IMR-90 (cell line): ENCODE measurements at regions not wholly inside any gene's neighbourhood (a gene's known extent, or its start where the extent isn't known, plus 50 kb on each side); places are given as distances from the start of the nearest gene placed in this dataset.

ENCODE experiments used
- ATAC-seq: fragments of 200-7000 bp; cut with Tn5 transposase; 2 replicates; pipeline ENCODE4 v1.9.1; 2020; ENCODE audit warnings: low read depth, mild to moderate bottlenecking, moderate library complexity
- BruUV-seq: library from RNA; stranded (reverse); fragments of 400-500 nt; replicated peaks from 2 replicates; lab custom pipeline; 2021; lab: Mats Ljungman, UMichigan
- CTCF ChIA-PET: fragments of 300-600 bp; formaldehyde crosslinking; extraction: SDS; loops from one replicate; lab custom pipeline; 2021; ENCODE audit warnings: antibody characterized with exemption; lab: Yijun Ruan, JAX
- POLR2A ChIA-PET: fragments of 300-600 bp; sonication (Branson Sonifier 250); formaldehyde crosslinking; loops from one replicate; lab custom pipeline; 2022; ENCODE audit warnings: antibody characterized with exemption; ENCODE audit not compliant: unreplicated experiment; lab: Charles Lee
- DNase-seq: peaks from one replicate; pipeline ENCODE4 v3.0.0; 2013
- H2AFZ ChIP-seq: replicated peaks from 2 replicates; pipeline ENCODE3; 2013; ENCODE audit warnings: low read length, mild to moderate bottlenecking; ENCODE audit not compliant: poor library complexity
- H2AK5ac ChIP-seq: 2 replicates; pipeline ENCODE4 v1.6.1; 2013; ENCODE audit warnings: low read depth, low read length, inconsistent platforms
- H2AK9ac ChIP-seq: replicated peaks from 2 replicates; pipeline ENCODE3; 2013; ENCODE audit warnings: mild to moderate bottlenecking, low read depth, low read length, moderate library complexity; ENCODE audit not compliant: poor library complexity
- H2BK120ac ChIP-seq: 2 replicates; pipeline ENCODE4 v1.6.1; 2013; ENCODE audit warnings: low read depth, low read length, inconsistent platforms
- H2BK15ac ChIP-seq: 3 replicates; pipeline ENCODE4 v1.6.1; 2013; ENCODE audit warnings: low read depth, low read length, inconsistent platforms
- H2BK20ac ChIP-seq: 2 replicates; pipeline ENCODE4 v1.6.1; 2013; ENCODE audit warnings: low read depth, mild to moderate bottlenecking, inconsistent platforms, low read length, moderate library complexity
- H2BK5ac ChIP-seq: 2 replicates; pipeline ENCODE4 v1.6.1; 2013; ENCODE audit warnings: mild to moderate bottlenecking, low read depth, low read length, inconsistent platforms; ENCODE audit not compliant: poor library complexity, severe bottlenecking
- H3K14ac ChIP-seq: replicated peaks from 2 replicates; pipeline ENCODE4 v1.6.1; 2013; ENCODE audit warnings: low read depth, low read length, inconsistent platforms
- H3K18ac ChIP-seq: 2 replicates; pipeline ENCODE4 v1.6.1; 2013; ENCODE audit warnings: low read depth, low read length, control low read depth
- H3K23ac ChIP-seq: 2 replicates; pipeline ENCODE4 v1.6.1; 2013; ENCODE audit warnings: low read depth, low read length, inconsistent platforms
- H3K27ac ChIP-seq: 2 replicates; pipeline ENCODE4 v1.5.1; 2013; ENCODE audit warnings: mild to moderate bottlenecking, control low read depth, low read length; ENCODE audit not compliant: insufficient read depth
- H3K27me3 ChIP-seq: 2 replicates; pipeline ENCODE4 v1.6.1; 2013; ENCODE audit warnings: low read length; ENCODE audit not compliant: control insufficient read depth, insufficient read depth
- H3K36me3 ChIP-seq: 2 replicates; pipeline ENCODE4 v1.6.1; 2013; ENCODE audit warnings: low read length, mixed read lengths; ENCODE audit not compliant: control insufficient read depth, insufficient read depth
- H3K4ac ChIP-seq: 2 replicates; pipeline ENCODE4 v1.6.1; 2013; ENCODE audit warnings: low read depth, low read length, inconsistent platforms
- H3K4me1 ChIP-seq: 2 replicates; pipeline ENCODE4 v1.6.1; 2013; ENCODE audit warnings: low read length, mixed read lengths; ENCODE audit not compliant: control insufficient read depth, insufficient read depth
- H3K4me2 ChIP-seq: 2 replicates; pipeline ENCODE4 v1.6.1; 2013; ENCODE audit warnings: low read depth, mild to moderate bottlenecking, control low read depth, low read length, moderate library complexity
- H3K4me3 ChIP-seq: 2 replicates; pipeline ENCODE4 v1.5.1; 2013; ENCODE audit warnings: low read depth, mild to moderate bottlenecking, control low read depth, low read length, moderate library complexity; ENCODE audit not compliant: insufficient read depth
- H3K56ac ChIP-seq: 2 replicates; pipeline ENCODE4 v1.6.1; 2013; ENCODE audit warnings: low read length, inconsistent platforms; ENCODE audit not compliant: insufficient read depth; ENCODE audit errors: extremely low read depth
- H3K79me1 ChIP-seq, 2 experiments: 2 replicates each; pipeline ENCODE4 v1.6.1; 2013; ENCODE audit warnings: low read length in 2 of 2, inconsistent platforms in 1 of 2, low read depth in 1 of 2
- H3K9ac ChIP-seq: 2 replicates; pipeline ENCODE4 v1.6.1; 2013; ENCODE audit warnings: low read depth, low read length, control low read depth
- H3K9me1 ChIP-seq: 2 replicates; pipeline ENCODE4 v1.6.1; 2013; ENCODE audit warnings: low read length, inconsistent platforms; ENCODE audit not compliant: insufficient read depth
- H3K9me3 ChIP-seq: 2 replicates; pipeline ENCODE4 v1.6.1; 2013; ENCODE audit warnings: low read length; ENCODE audit not compliant: control insufficient read depth, insufficient read depth
- H4K20me1 ChIP-seq: 2 replicates; pipeline ENCODE4 v1.6.1; 2013; ENCODE audit warnings: low read length, inconsistent platforms; ENCODE audit not compliant: insufficient read depth
- H4K5ac ChIP-seq: 2 replicates; pipeline ENCODE4 v1.6.1; 2013; ENCODE audit warnings: mild to moderate bottlenecking, low read depth, low read length, control low read depth
- H4K8ac ChIP-seq, 2 experiments: 2 replicates each; pipeline ENCODE4 v1.6.1; 2013; ENCODE audit warnings: low read depth in 2 of 2, low read length in 2 of 2, control low read depth in 1 of 2, inconsistent platforms in 1 of 2
- H4K91ac ChIP-seq: 2 replicates; pipeline ENCODE4 v1.6.1; 2013; ENCODE audit warnings: low read depth, low read length, inconsistent platforms; ENCODE audit not compliant: insufficient read depth
- BHLHE40 ChIP-seq: fragments of 150-350 bp; IDR thresholded peaks from 2 replicates; pipeline ENCODE4 v1.6.1; 2016; ENCODE audit warnings: mild to moderate bottlenecking, low read depth, low read length
- CEBPB ChIP-seq: IDR thresholded peaks from 2 replicates; pipeline ENCODE4 v1.6.1; 2012; ENCODE audit warnings: low read depth, low read length, improper control_type of control experiment
- CHD1 ChIP-seq: IDR thresholded peaks from 2 replicates; pipeline ENCODE4 v1.6.1; 2012; ENCODE audit warnings: low read depth, low read length, improper control_type of control experiment
- FOS ChIP-seq: fragments of 150-350 bp; IDR thresholded peaks from 2 replicates; pipeline ENCODE4 v1.6.1; 2016; ENCODE audit warnings: low read depth, low read length
- MAFK ChIP-seq: IDR thresholded peaks from 2 replicates; pipeline ENCODE4 v1.6.1; 2012; ENCODE audit warnings: low read depth, low read length, improper control_type of control experiment
- MAZ ChIP-seq: IDR thresholded peaks from 2 replicates; pipeline ENCODE4 v1.6.1; 2012; ENCODE audit warnings: low read depth, mild to moderate bottlenecking, low read length, improper control_type of control experiment, moderate library complexity, borderline replicate concordance
- MXI1 ChIP-seq: IDR thresholded peaks from 2 replicates; pipeline ENCODE4 v1.6.1; 2012; ENCODE audit warnings: low read depth, mild to moderate bottlenecking, low read length, moderate library complexity, borderline replicate concordance
- NFE2L2 ChIP-seq: fragments of 150-350 bp; IDR thresholded peaks from 2 replicates; pipeline ENCODE4 v1.6.1; 2016; ENCODE audit warnings: low read depth, mild to moderate bottlenecking, low read length
- RAD21 ChIP-seq: IDR thresholded peaks from 2 replicates; pipeline ENCODE4 v1.6.1; 2012; ENCODE audit warnings: low read length, improper control_type of control experiment
- RCOR1 ChIP-seq: IDR thresholded peaks from 2 replicates; pipeline ENCODE4 v1.6.1; 2012; ENCODE audit warnings: mild to moderate bottlenecking, low read length, improper control_type of control experiment; ENCODE audit not compliant: insufficient replicate concordance
- RFX5 ChIP-seq: IDR thresholded peaks from 2 replicates; pipeline ENCODE4 v1.8.0; 2012; ENCODE audit warnings: low read depth, mild to moderate bottlenecking, low read length, moderate library complexity
- SMC3 ChIP-seq: fragments of 150-350 bp; IDR thresholded peaks from 2 replicates; pipeline ENCODE4 v1.6.1; 2016; ENCODE audit warnings: low read depth, mild to moderate bottlenecking, antibody characterized with exemption, low read length, moderate library complexity
- WGBS, 2 experiments: methylation state at CpG; one replicate each; pipeline versions ENCODE4 v1.1.5 to v1.1.7; 2013; ENCODE audit warnings: missing lambda C conversion rate in 2 of 2; ENCODE audit not compliant: insufficient read length in 1 of 2; ENCODE audit errors: extremely low coverage in 2 of 2; 5-methylcytosine and 5-hydroxymethylcytosine counted together
- dilution Hi-C: fragments of 300-500 bp; cut with HindIII; formaldehyde crosslinking; loops from one replicate; pipeline ENCODE4 v1.14.3; 2018; ENCODE audit warnings: low sequenced_read_pairs; ENCODE audit not compliant: unreplicated experiment
- in situ Hi-C: fragments of 300-500 bp; cut with MboI; formaldehyde crosslinking; loops from 3 replicates; pipeline ENCODE4 v1.14.3; 2019; ENCODE audit warnings: low sequenced_read_pairs, inconsistent platforms, mixed read lengths
- intact Hi-C: fragments of 100-400 bp; cut with micrococcal nuclease; formaldehyde crosslinking; loops from 2 replicates; pipeline ENCODE4 v1.10.0; 2022
- TF ChIP-seq, protein P1 (sequence below): fragments of 150-350 bp; IDR thresholded peaks from 2 replicates; pipeline ENCODE4 v1.6.1; 2017; ENCODE audit warnings: mild to moderate bottlenecking, antibody characterized with exemption, low read length, low read depth
- TF ChIP-seq, protein P2 (sequence below): fragments of 150-350 bp; IDR thresholded peaks from 2 replicates; pipeline ENCODE4 v1.6.1; 2016; ENCODE audit warnings: low read depth, mild to moderate bottlenecking, low read length, moderate library complexity, borderline replicate concordance

DNA sequence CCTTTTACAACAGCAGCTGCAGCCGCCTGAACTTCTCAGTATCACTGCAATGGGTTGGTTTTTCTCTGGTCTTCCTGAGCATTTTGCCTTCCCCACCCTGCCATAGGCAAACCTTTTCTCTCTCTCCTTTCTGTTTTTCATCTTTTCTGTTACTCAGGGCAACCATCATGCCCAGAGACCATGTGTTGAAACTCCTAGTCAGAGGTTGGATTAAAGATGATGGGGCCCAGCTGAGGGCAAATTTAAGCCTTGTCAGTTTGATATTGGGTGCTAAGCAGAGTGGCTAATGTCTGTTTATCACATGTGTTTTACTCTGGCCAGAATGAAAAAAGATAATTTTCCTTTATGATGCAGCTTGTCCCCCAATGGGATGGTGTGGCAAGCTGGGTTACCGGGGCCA is 107.9 kb upstream of the PMCH start:
- WGBS, 2 experiments = 70% methylated on average over 2 of the region's 2 CpGs; no CpG with 5 or more reads in 1 of the 2 experiments
- no peak overlapping the region for H3K9ac ChIP-seq
- TF ChIP-seq, protein P1, sequence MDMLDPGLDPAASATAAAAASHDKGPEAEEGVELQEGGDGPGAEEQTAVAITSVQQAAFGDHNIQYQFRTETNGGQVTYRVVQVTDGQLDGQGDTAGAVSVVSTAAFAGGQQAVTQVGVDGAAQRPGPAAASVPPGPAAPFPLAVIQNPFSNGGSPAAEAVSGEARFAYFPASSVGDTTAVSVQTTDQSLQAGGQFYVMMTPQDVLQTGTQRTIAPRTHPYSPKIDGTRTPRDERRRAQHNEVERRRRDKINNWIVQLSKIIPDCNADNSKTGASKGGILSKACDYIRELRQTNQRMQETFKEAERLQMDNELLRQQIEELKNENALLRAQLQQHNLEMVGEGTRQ = no peak
- no peak for TF ChIP-seq MXI1
- TF ChIP-seq, protein P2, sequence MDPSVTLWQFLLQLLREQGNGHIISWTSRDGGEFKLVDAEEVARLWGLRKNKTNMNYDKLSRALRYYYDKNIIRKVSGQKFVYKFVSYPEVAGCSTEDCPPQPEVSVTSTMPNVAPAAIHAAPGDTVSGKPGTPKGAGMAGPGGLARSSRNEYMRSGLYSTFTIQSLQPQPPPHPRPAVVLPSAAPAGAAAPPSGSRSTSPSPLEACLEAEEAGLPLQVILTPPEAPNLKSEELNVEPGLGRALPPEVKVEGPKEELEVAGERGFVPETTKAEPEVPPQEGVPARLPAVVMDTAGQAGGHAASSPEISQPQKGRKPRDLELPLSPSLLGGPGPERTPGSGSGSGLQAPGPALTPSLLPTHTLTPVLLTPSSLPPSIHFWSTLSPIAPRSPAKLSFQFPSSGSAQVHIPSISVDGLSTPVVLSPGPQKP = no peak
- TF ChIP-seq MAZ = no peak
- no peak for TF ChIP-seq RFX5
- TF ChIP-seq SMC3 = no peak
- TF ChIP-seq CHD1 = no peak
- TF ChIP-seq RCOR1 = no peak
- no peak for TF ChIP-seq MAFK
- no peak for TF ChIP-seq BHLHE40
- TF ChIP-seq FOS = no peak
- TF ChIP-seq NFE2L2 = no peak
- TF ChIP-seq RAD21 = no peak
- no peak for TF ChIP-seq CEBPB
- DNase-seq (no peak), ATAC-seq (no peak)
- H2AK5ac ChIP-seq = no peak overlapping the region
- no peaks in the 10 kb centered on the region for H3K27me3 ChIP-seq
- H3K23ac ChIP-seq = no peak overlapping the region
- no peak overlapping the region for H3K27ac ChIP-seq
- no peak overlapping the region for H2BK120ac ChIP-seq
- H3K79me1 ChIP-seq = no peaks in the 10 kb centered on the region
- H2AFZ ChIP-seq = no peak overlapping the region
- POLR2A ChIA-PET = no interaction called here
- BruUV-seq = no TSS peak
- no peak overlapping the region for H3K56ac ChIP-seq
- no peak overlapping the region for H2BK5ac ChIP-seq
- dilution Hi-C loops (no loop called here), in situ Hi-C loops (loop anchor here (25.0 kb wide), 1 partner anchor 182 kb away; the partner anchor contains the start of gene IGF1), intact Hi-C loops (no loop called here)
- H4K8ac ChIP-seq = no peak overlapping the region
- H3K9me1 ChIP-seq = no peaks in the 10 kb centered on the region
- CTCF ChIA-PET = no interaction called here
- H3K9me3 ChIP-seq = no peaks in the 10 kb centered on the region
- H3K4ac ChIP-seq = no peak overlapping the region
- H3K18ac ChIP-seq = no peak overlapping the region
- H3K36me3 ChIP-seq = no peaks in the 10 kb centered on the region
- H3K4me1 ChIP-seq = no peaks in the 10 kb centered on the region
- no peak overlapping the region for H3K4me3 ChIP-seq
- H2AK9ac ChIP-seq = no peak overlapping the region
- no peak overlapping the region for H2BK20ac ChIP-seq
- no peak overlapping the region for H3K4me2 ChIP-seq
- H4K20me1 ChIP-seq = no peaks in the 10 kb centered on the region
- no peak overlapping the region for H3K14ac ChIP-seq
- H4K5ac ChIP-seq = no peak overlapping the region
- H4K91ac ChIP-seq = no peak overlapping the region
- no peak overlapping the region for H2BK15ac ChIP-seq
